ENCODE measurements at regions not wholly inside any gene's neighbourhood (a gene's known extent, or its start where the extent isn't known, plus 50 kb on each side); places are given as distances from the start of the nearest gene placed in this dataset.

DNA sequence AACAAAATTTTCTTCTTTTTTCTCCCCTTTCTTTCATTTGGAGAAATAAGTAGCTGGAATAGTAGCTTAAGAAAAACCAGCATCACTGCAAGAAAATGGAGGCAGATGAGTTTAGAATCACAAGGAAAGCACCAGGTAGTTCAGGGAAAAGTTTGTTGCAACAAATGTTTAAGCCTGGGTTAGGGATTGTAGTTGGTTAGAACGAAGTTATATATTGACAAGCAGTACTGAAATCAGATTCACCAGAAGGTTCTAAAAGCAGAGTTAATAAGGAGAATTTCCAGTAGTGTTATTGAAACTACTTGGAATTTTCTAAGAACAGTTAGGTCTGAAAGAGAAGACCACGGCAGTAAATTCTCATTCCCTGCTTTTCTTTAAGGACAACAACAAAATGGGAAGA, 70.2 kb downstream of the BMP2 start:
- TF ChIP-seq, protein P1, sequence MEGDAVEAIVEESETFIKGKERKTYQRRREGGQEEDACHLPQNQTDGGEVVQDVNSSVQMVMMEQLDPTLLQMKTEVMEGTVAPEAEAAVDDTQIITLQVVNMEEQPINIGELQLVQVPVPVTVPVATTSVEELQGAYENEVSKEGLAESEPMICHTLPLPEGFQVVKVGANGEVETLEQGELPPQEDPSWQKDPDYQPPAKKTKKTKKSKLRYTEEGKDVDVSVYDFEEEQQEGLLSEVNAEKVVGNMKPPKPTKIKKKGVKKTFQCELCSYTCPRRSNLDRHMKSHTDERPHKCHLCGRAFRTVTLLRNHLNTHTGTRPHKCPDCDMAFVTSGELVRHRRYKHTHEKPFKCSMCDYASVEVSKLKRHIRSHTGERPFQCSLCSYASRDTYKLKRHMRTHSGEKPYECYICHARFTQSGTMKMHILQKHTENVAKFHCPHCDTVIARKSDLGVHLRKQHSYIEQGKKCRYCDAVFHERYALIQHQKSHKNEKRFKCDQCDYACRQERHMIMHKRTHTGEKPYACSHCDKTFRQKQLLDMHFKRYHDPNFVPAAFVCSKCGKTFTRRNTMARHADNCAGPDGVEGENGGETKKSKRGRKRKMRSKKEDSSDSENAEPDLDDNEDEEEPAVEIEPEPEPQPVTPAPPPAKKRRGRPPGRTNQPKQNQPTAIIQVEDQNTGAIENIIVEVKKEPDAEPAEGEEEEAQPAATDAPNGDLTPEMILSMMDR (IDR thresholded peaks at IDR 0.05; ENCODE audit: low read length): no peak
- TF ChIP-seq EZH2 (optimal IDR thresholded peaks at IDR 0.05; ENCODE audit: low read depth, low read length): no peak
